ENCODE measurements at regions not wholly inside any gene's neighbourhood (a gene's known extent, or its start where the extent isn't known, plus 50 kb on each side); places are given as distances from the start of the nearest gene placed in this dataset.

- no peaks in the 10 kb centered on the region for H3K36me3 Mint-ChIP-seq
- Histone ChIP-seq H3K79me2 (ENCODE audit: insufficient read depth, low read length) (no peaks in the 10 kb centered on the region), H4K20me1 (ENCODE audit: insufficient read depth, low read length) (no peaks in the 10 kb centered on the region), H3K36me3 (replicated peaks in 1 of 2; ENCODE audit: control insufficient read depth in 1 of 2, insufficient read depth in 2 of 2, low read length in 2 of 2) (no peaks in the 10 kb centered on the region), H3K27me3 (ENCODE audit: control insufficient read depth in 2 of 2, insufficient read depth in 2 of 2, low read length in 2 of 2) (peaks cover 0 to 3% of the 10 kb centered on the region in 2 donors), H3K9ac (ENCODE audit: insufficient read depth, low read length, poor library complexity, severe bottlenecking) (no peak overlapping the region), H3K4me3 (replicated peaks in 1 of 3; ENCODE audit: low read depth in 2 of 3, low read length in 3 of 3) (no peak overlapping the region), H3K4me1 (ENCODE audit: control insufficient read depth in 1 of 2, insufficient read depth in 2 of 2, low read length in 2 of 2) (no peaks in the 10 kb centered on the region), H3K27ac (ENCODE audit: low read depth in 1 of 2, low read length in 2 of 2) (no peak overlapping the region), H2AFZ (ENCODE audit: insufficient read depth, low read depth, low read length, poor library complexity, severe bottlenecking) (no peak overlapping the region), H3K9me3 (replicated peaks in 1 of 2; ENCODE audit: control insufficient read depth in 1 of 2, insufficient read depth in 1 of 2, low read length in 2 of 2) (no peaks in the 10 kb centered on the region), H3K4me2 (replicated peaks; ENCODE audit: extremely low read depth, low read length, poor library complexity, severe bottlenecking) (no peak overlapping the region)
- no peak overlapping the region for H3K4me3 Mint-ChIP-seq
- no peaks in the 10 kb centered on the region for H3K4me1 Mint-ChIP-seq
- H3K27me3 Mint-ChIP-seq (ENCODE audit: low read depth in 3 of 3), result peaks cover 0 to 4% (median 3%) of the 10 kb centered on the region in 3 donors
- no peak for DNase-seq
- no peak for TF ChIP-seq CTCF (IDR thresholded peaks at IDR 0.05)
- peaks cover 0 to 4% (median 2%) of the 10 kb centered on the region in 7 donors for H3K9me3 Mint-ChIP-seq
- no CpG with 5 or more reads among the region's 10 CpGs for WGBS (ENCODE audit: insufficient coverage)
- H3K27ac Mint-ChIP-seq, result no peak overlapping the region
- intact Hi-C loops (cut with micrococcal nuclease), result no loop called here
Measured at GRCh38 chr11:33618351-33618710, 82.3 kb downstream of the C11orf91 start.

DNA sequence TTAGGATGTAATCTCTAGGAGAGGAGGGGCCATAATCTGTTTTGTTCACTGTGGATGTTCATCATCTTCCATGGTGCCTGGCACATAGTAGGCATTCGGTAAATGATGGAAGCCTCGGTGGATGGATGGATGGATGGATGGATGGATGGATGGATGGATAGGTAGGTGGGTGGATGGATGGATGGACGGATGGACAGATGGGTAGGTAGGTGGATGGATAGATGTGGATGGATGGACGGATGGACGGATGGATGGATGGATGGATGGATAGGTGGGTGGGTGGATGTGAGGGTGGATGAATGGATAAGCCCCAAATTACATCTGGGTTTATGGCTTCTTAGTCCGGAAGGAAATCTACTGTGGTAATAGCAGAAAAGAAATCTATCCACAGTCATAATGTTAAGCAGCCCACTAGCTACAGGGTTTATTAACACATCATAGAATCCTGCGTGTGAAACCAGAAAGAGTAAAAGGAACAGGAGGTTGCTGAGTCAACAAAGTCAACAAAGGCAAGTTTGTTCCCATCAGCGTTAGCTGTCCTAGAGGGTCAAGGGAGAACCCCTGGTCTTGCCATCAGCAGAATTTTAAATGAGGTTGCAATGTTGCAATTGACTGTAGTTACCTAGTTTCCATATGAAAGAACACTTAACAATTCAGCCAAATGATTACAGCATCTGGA is 82.8 kb downstream of the C11orf91 start:
- Histone ChIP-seq H3K4me2 (replicated peaks; ENCODE audit: extremely low read depth, low read length, poor library complexity, severe bottlenecking) (no peak overlapping the region), H3K9ac (ENCODE audit: insufficient read depth, low read length, poor library complexity, severe bottlenecking) (no peak overlapping the region), H3K79me2 (ENCODE audit: insufficient read depth, low read length) (no peaks in the 10 kb centered on the region), H2AFZ (ENCODE audit: insufficient read depth, low read depth, low read length, poor library complexity, severe bottlenecking) (no peak overlapping the region), H3K27me3 (ENCODE audit: control insufficient read depth in 2 of 2, insufficient read depth in 2 of 2, low read length in 2 of 2) (peaks cover 0 to 3% of the 10 kb centered on the region in 2 donors), H3K27ac (ENCODE audit: low read depth in 1 of 2, low read length in 2 of 2) (no peak overlapping the region), H3K4me3 (replicated peaks in 1 of 3; ENCODE audit: low read depth in 2 of 3, low read length in 3 of 3) (no peak overlapping the region), H3K36me3 (replicated peaks in 1 of 2; ENCODE audit: control insufficient read depth in 1 of 2, insufficient read depth in 2 of 2, low read length in 2 of 2) (no peaks in the 10 kb centered on the region), H4K20me1 (ENCODE audit: insufficient read depth, low read length) (no peaks in the 10 kb centered on the region), H3K4me1 (ENCODE audit: control insufficient read depth in 1 of 2, insufficient read depth in 2 of 2, low read length in 2 of 2) (no peaks in the 10 kb centered on the region), H3K9me3 (replicated peaks in 1 of 2; ENCODE audit: control insufficient read depth in 1 of 2, insufficient read depth in 1 of 2, low read length in 2 of 2) (no peaks in the 10 kb centered on the region)
- Mint-ChIP-seq H3K27me3 (ENCODE audit: low read depth in 3 of 3) (peaks cover 0 to 4% (median 3%) of the 10 kb centered on the region in 3 donors), H3K27ac (no peak overlapping the region), H3K36me3 (no peaks in the 10 kb centered on the region), H3K4me3 (no peak overlapping the region), H3K9me3 (peaks cover 0 to 7% (median 2%) of the 10 kb centered on the region in 7 donors), H3K4me1 (no peaks in the 10 kb centered on the region)
- DNase-seq, result no peak
- TF ChIP-seq CTCF (IDR thresholded peaks at IDR 0.05), result no peak
- WGBS (ENCODE audit: insufficient coverage), result 100% methylated on average over 3 of the region's 8 CpGs
- intact Hi-C loops (cut with micrococcal nuclease), result no loop called here
